ENCODE measurements at regions not wholly inside any gene's neighbourhood (a gene's known extent, or its start where the extent isn't known, plus 50 kb on each side); places are given as distances from the start of the nearest gene placed in this dataset.
A peak's percentile ranks its signal among the peaks of the same experiment; 100 is the strongest.

GRCh38 chr3:153599685-153600084 is 437.7 kb downstream of the RAP2B start:
- no peaks in the 10 kb centered on the region for H3K36me3 ChIP-seq

DNA sequence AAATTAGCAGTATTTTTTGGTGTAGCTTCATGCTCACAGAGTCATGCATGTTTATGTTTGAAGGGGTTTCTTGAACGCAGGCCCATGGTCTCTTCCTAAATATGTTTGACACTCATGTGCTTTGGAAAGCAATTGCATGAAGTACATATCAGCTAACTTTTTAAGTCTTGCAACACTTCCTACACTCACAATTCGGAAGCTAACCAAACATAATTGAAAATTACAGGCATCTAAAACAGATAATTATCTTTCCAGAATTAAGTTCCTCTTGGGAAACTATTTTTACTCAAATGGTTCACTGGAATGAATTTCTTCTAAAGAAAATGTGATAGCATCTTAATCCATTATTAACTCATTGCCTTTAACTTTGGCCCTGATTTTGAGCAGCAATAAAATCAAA is 438.9 kb downstream of the RAP2B start:
- intact Hi-C loops (cut with DNase I) = loop anchor here in 1 of 10 donors (5.0 kb wide), 1 partner anchor 439 kb away; the partner anchor contains the start of gene RAP2B
- ATAC-seq = peak in 1 of 4 donors; percentile 22

More at GRCh38 chr3:153599685-153600084, 437.7 kb downstream of the RAP2B start:
- Histone ChIP-seq H3K27ac (peak overlapping the region in 1 of 12 donors; percentile 5), H3K27me3 (no peaks in the 10 kb centered on the region), H3K4me3 (no peak overlapping the region), H3K4me1 (peaks cover 0 to 24% (median 4%) of the 10 kb centered on the region in 12 donors), H3K9me3 (no peaks in the 10 kb centered on the region)
- TF ChIP-seq CTCF (IDR thresholded peaks at IDR 0.05) = no peak
- no peak for TF ChIP-seq POLR2A (IDR thresholded peaks at IDR 0.05)
- 43 to 60% (median 50%) methylated on average over 2 of the region's 2 CpGs for WGBS, 4 donors
- intact Hi-C loops (cut with DNase I) = loop anchor here in 8 of 10 donors (5.0 to 10.0 kb wide), 6 partner anchors 305 to 572 kb away; partner anchors contain the start of gene RAP2B (in 2 of the 8)
- DNase-seq (peak in 2 of 5 donors; percentile 21 to 37), ATAC-seq (peak in 3 of 4 donors; percentile 42 to 76 (median 52))

GRCh38 chr3:153601374-153601853 is 439.4 kb downstream of the RAP2B start:
- Histone ChIP-seq H3K9me3 (no peaks in the 10 kb centered on the region), H3K36me3 (no peaks in the 10 kb centered on the region), H3K27me3 (no peaks in the 10 kb centered on the region), H3K4me3 (no peak overlapping the region), H3K4me1 (peaks cover 0 to 24% (median 4%) of the 10 kb centered on the region in 12 donors), H3K27ac (peak overlapping the region in 10 of 12 donors; percentile 5 to 81 (median 56))
- ATAC-seq (peak in 2 of 4 donors; percentile 34 to 60), DNase-seq (peak in 1 of 5 donors; percentile 28)
- WGBS, 4 donors = 69 to 81% (median 72%) methylated on average over 1 of the region's 1 CpG
- intact Hi-C loops (cut with DNase I) = loop anchor here in 1 of 10 donors (5.0 kb wide), 1 partner anchor 439 kb away; the partner anchor contains the start of gene RAP2B
- TF ChIP-seq POLR2A (IDR thresholded peaks at IDR 0.05) (no peak), CTCF (IDR thresholded peaks at IDR 0.05) (no peak)

More for the DNA sequence above, 438.9 kb downstream of the RAP2B start:
- TF ChIP-seq POLR2A (IDR thresholded peaks at IDR 0.05) (no peak), CTCF (IDR thresholded peaks at IDR 0.05) (no peak)
- no peak for DNase-seq
- no peaks in the 10 kb centered on the region for H3K9me3 ChIP-seq
- 51 to 58% (median 54%) methylated on average over 2 of the region's 2 CpGs for WGBS, 4 donors
- no peaks in the 10 kb centered on the region for H3K27me3 ChIP-seq
- H3K4me1 ChIP-seq = peaks cover 0 to 24% (median 4%) of the 10 kb centered on the region in 12 donors
- H3K27ac ChIP-seq = peak overlapping the region in 6 of 12 donors; percentile 13 to 77 (median 56)
- no peaks in the 10 kb centered on the region for H3K36me3 ChIP-seq
- H3K4me3 ChIP-seq = no peak overlapping the region

DNA sequence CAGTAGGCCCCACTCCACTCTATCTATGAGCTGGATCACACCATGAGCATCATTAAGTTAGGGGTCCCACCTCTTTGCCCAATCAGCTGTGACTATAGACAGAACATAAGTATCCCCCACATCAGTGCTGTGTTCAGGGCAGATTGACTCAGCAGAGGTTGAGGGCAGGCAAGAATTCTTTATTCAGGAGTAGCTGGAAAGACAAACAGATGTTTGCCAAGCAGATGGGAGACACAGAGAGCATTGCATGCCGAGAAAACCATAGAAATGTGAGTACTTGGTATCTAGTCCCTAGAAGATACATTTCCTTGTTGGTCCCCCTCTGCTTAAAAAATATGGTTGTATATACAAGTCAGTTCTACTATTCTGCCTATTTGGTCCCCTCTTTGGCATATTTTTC is 440.8 kb downstream of the RAP2B start:
- H3K4me3 ChIP-seq = no peak overlapping the region
- TF ChIP-seq CTCF (IDR thresholded peaks at IDR 0.05) (no peak), POLR2A (IDR thresholded peaks at IDR 0.05) (no peak)
- WGBS, 4 donors = 94 to 96% (median 96%) methylated on average over 1 of the region's 1 CpG
- intact Hi-C loops (cut with DNase I) = loop anchor here in 1 of 10 donors (5.0 kb wide), 1 partner anchor 440 kb away; the partner anchor contains the start of gene RAP2B
- no peaks in the 10 kb centered on the region for H3K27me3 ChIP-seq
- ATAC-seq (no peak), DNase-seq (no peak)
- peaks cover 0 to 24% (median 4%) of the 10 kb centered on the region in 12 donors for H3K4me1 ChIP-seq
- no peak overlapping the region for H3K27ac ChIP-seq
- no peaks in the 10 kb centered on the region for H3K36me3 ChIP-seq
- H3K9me3 ChIP-seq = no peaks in the 10 kb centered on the region

Data from heart left ventricle (tissue), 16 donors.